Ovary (tissue), 3 donors: ENCODE measurements at regions not wholly inside any gene's neighbourhood (a gene's known extent, or its start where the extent isn't known, plus 50 kb on each side); places are given as distances from the start of the nearest gene placed in this dataset.

Experiments used
- EP300 ChIP-seq: sonication (generic); formaldehyde crosslinking; IDR thresholded peaks from one replicate; pipeline ENCODE4 v1.6.1; 2017; ENCODE audit warnings: antibody characterized with exemption
- POLR2A ChIP-seq: fragments of 450-650 bp; IDR thresholded peaks from one replicate; pipeline ENCODE4 v1.6.1; 2017; ENCODE audit warnings: antibody characterized with exemption, mild to moderate bottlenecking, moderate library complexity
- TF ChIP-seq, protein P1 (sequence below), 3 donors: fragments of 450-650 bp in 2 of 3; fragments of 200-600 bp in 1 of 3; IDR thresholded peaks; one replicate each; pipeline versions ENCODE4 v1.5.1 to v1.8.0; 2016 to 2022; ENCODE audit warnings: antibody characterized with exemption in 3 of 3, mild to moderate bottlenecking in 1 of 3
- donor health status: DM: no; HTN: no; CAD: no.

- TF ChIP-seq, protein P1, sequence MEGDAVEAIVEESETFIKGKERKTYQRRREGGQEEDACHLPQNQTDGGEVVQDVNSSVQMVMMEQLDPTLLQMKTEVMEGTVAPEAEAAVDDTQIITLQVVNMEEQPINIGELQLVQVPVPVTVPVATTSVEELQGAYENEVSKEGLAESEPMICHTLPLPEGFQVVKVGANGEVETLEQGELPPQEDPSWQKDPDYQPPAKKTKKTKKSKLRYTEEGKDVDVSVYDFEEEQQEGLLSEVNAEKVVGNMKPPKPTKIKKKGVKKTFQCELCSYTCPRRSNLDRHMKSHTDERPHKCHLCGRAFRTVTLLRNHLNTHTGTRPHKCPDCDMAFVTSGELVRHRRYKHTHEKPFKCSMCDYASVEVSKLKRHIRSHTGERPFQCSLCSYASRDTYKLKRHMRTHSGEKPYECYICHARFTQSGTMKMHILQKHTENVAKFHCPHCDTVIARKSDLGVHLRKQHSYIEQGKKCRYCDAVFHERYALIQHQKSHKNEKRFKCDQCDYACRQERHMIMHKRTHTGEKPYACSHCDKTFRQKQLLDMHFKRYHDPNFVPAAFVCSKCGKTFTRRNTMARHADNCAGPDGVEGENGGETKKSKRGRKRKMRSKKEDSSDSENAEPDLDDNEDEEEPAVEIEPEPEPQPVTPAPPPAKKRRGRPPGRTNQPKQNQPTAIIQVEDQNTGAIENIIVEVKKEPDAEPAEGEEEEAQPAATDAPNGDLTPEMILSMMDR (IDR thresholded peaks at IDR 0.05): no peak
- TF ChIP-seq POLR2A (no peak), EP300 (no peak)
Observed at GRCh38 chr5:62082370-62082801, 223.6 kb upstream of the KIF2A start.
